Natural killer cell (primary cell): ENCODE measurements at regions not wholly inside any gene's neighbourhood (a gene's known extent, or its start where the extent isn't known, plus 50 kb on each side); places are given as distances from the start of the nearest gene placed in this dataset.
A peak's percentile ranks its signal among the peaks of the same experiment; 100 is the strongest.

Source experiments
- ATAC-seq, 3 donors: fragments of 150-1000 bp in 2 of 3; fragments of 200-7000 bp in 1 of 3; cut with Tn5 transposase; 1 replicate in 1 of 3; 2 replicates in 2 of 3; pipeline ENCODE4 v1.10.0; 2021; ENCODE audit warnings: mild to moderate bottlenecking in 2 of 3, moderate library complexity in 2 of 3
- DNase-seq, 2 donors: peaks; one replicate each; pipeline versions ENCODE4 v3.0.0 to v3.0.0-alpha.2; 2013 to 2021; ENCODE audit warnings: mixed read lengths in 1 of 2
- H3K27ac ChIP-seq: one replicate; pipeline ENCODE4 v1.5.1; 2013; ENCODE audit warnings: mild to moderate bottlenecking, low read length
- H3K27me3 ChIP-seq: one replicate; pipeline ENCODE4 v1.6.1; 2013; ENCODE audit warnings: low read length; ENCODE audit not compliant: control insufficient read depth, insufficient read depth
- H3K36me3 ChIP-seq: one replicate; pipeline ENCODE4 v1.6.1; 2013; ENCODE audit warnings: low read length; ENCODE audit not compliant: control insufficient read depth, insufficient read depth
- H3K4me1 ChIP-seq: one replicate; pipeline ENCODE4 v1.6.1; 2013; ENCODE audit warnings: low read length; ENCODE audit not compliant: control insufficient read depth, insufficient read depth
- H3K4me3 ChIP-seq: one replicate; pipeline ENCODE4 v1.5.1; 2013; ENCODE audit warnings: low read length
- H3K9me3 ChIP-seq: one replicate; pipeline ENCODE4 v1.6.1; 2013; ENCODE audit warnings: low read length; ENCODE audit not compliant: control insufficient read depth, insufficient read depth
- H3K27ac Mint-ChIP-seq, 2 donors: one replicate each; pipeline ENCODE4 v1.8.0; 2022; ENCODE audit warnings: mild to moderate bottlenecking in 2 of 2, mixed read lengths in 2 of 2, moderate library complexity in 1 of 2
- H3K27me3 Mint-ChIP-seq, 2 donors: one replicate each; pipeline ENCODE4 v1.8.0; 2022; ENCODE audit warnings: low read depth in 2 of 2, mixed read lengths in 2 of 2
- H3K36me3 Mint-ChIP-seq: one replicate; pipeline ENCODE4 v1.8.0; 2022; ENCODE audit warnings: mixed read lengths
- H3K4me1 Mint-ChIP-seq, 2 donors: one replicate each; pipeline ENCODE4 v1.8.0; 2022; ENCODE audit warnings: mixed read lengths in 2 of 2
- H3K4me3 Mint-ChIP-seq: one replicate; pipeline ENCODE4 v1.8.0; 2022; ENCODE audit warnings: mild to moderate bottlenecking, moderate library complexity, mixed read lengths
- H3K9me3 Mint-ChIP-seq, 2 donors: one replicate each; pipeline ENCODE4 v1.8.0; 2022; ENCODE audit warnings: mixed read lengths in 2 of 2
- WGBS: methylation state at CpG from one replicate; pipeline ENCODE4 v1.1.7; 2013; ENCODE audit warnings: missing lambda C conversion rate; ENCODE audit not compliant: insufficient coverage; 5-methylcytosine and 5-hydroxymethylcytosine counted together
- intact Hi-C: fragments of 100-400 bp; cut with micrococcal nuclease; formaldehyde crosslinking; loops from one replicate; pipeline ENCODE4 v1.14.2; 2022
- TF ChIP-seq, protein P1 (sequence below): fragments of 200-600 bp; IDR thresholded peaks from one replicate; pipeline ENCODE4 v1.8.0; 2022; ENCODE audit warnings: antibody characterized with exemption

DNA sequence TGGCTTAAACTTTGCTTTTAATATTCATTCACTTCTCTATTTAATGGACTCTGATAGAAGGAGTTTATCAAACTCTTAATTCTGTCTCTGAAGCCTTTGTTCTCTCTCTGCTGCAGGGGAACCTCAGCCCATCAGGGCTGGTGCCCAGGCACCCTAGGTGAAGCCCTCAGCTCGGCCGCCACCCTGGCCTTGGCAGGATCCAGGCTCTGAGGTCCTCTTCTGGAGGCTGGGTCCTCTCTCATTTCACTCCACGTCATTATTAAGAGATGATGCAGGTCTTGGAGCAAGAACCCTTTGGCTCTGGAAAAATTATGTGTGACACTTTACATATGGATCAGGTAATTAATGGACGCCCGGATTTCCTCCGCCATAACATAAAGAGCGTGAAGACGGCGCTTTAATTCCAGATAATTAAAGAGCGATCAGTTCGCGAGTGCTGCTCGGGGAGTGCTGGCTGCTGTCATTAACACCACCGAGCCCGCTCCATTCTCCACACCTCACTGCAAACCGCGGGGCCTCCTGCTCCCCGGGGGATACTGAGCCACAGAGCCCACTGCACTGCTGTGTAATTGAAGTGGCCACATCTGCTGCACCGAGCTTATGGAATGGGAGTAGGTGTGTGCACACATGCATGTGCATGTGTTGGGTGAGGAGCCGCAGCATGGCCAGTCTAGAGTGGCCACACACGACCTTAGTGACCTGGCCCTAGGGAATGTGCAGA, 259.4 kb upstream of the TNRC6C start:
- 93% methylated on average over 21 of the region's 21 CpGs for WGBS
- no peak for ATAC-seq
- TF ChIP-seq, protein P1, sequence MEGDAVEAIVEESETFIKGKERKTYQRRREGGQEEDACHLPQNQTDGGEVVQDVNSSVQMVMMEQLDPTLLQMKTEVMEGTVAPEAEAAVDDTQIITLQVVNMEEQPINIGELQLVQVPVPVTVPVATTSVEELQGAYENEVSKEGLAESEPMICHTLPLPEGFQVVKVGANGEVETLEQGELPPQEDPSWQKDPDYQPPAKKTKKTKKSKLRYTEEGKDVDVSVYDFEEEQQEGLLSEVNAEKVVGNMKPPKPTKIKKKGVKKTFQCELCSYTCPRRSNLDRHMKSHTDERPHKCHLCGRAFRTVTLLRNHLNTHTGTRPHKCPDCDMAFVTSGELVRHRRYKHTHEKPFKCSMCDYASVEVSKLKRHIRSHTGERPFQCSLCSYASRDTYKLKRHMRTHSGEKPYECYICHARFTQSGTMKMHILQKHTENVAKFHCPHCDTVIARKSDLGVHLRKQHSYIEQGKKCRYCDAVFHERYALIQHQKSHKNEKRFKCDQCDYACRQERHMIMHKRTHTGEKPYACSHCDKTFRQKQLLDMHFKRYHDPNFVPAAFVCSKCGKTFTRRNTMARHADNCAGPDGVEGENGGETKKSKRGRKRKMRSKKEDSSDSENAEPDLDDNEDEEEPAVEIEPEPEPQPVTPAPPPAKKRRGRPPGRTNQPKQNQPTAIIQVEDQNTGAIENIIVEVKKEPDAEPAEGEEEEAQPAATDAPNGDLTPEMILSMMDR, result no peak

DNA sequence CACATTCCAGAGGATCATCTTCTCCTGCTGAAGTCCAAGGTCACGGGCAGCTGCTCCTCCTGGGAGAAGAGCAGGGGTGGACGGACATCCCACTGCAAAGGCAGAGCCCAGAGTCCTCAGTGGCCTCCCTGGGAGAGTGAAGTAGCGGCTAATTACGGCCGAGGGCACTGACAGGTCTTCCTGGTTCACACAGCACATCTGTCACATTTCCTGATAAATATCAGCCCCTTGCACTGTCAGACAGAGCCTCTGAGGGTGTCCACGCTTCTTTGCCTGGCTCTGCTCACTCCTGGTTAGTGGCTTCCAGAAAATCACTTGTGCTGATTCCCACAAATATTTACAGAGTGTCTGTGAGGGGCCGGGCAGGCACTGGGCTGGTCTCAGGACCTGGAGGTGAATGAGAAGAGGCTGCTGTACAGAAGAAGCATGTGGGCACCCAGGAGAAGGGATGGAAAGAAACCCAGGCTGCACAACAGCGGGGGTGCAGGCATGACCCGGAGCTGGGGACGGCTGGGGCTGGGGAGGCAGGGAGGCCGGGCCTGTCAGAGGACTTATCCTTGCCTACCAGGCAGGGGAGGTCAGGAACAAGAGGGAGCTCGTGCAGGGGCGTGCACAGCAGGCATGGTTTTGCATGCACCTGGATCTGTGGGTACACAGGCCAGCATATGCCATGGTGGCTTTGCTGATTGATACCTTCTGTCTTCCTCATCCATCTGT, 258.2 kb upstream of the TNRC6C start:
- DNase-seq (no peak), ATAC-seq (peak in 1 of 3 donors; percentile 31)
- no peak overlapping the region for H3K4me3 Mint-ChIP-seq
- H3K27me3 Mint-ChIP-seq, result peaks cover 39 to 53% of the 10 kb centered on the region in 2 donors
- peaks cover 13% of the 10 kb centered on the region for H3K36me3 Mint-ChIP-seq
- no peaks in the 10 kb centered on the region for H3K27me3 ChIP-seq
- intact Hi-C loops, result no loop called here
- no peak overlapping the region for H3K27ac Mint-ChIP-seq
- TF ChIP-seq, protein P1, result no peak
- no peaks in the 10 kb centered on the region for H3K4me1 ChIP-seq
- peaks cover 0 to 4% of the 10 kb centered on the region in 2 donors for H3K4me1 Mint-ChIP-seq
- no peak overlapping the region for H3K4me3 ChIP-seq
- H3K27ac ChIP-seq, result no peak overlapping the region
- peaks cover 3 to 12% of the 10 kb centered on the region in 2 donors for H3K9me3 Mint-ChIP-seq
- H3K9me3 ChIP-seq, result peaks cover 19% of the 10 kb centered on the region
- 87% methylated on average over 13 of the region's 13 CpGs for WGBS
- H3K36me3 ChIP-seq, result no peaks in the 10 kb centered on the region

More for the DNA sequence above, 259.4 kb upstream of the TNRC6C start:
- peaks cover 0 to 8% of the 10 kb centered on the region in 2 donors for H3K9me3 Mint-ChIP-seq
- intact Hi-C loops, result no loop called here
- Histone ChIP-seq H3K4me1 (no peaks in the 10 kb centered on the region), H3K27ac (no peak overlapping the region), H3K36me3 (no peaks in the 10 kb centered on the region), H3K27me3 (no peaks in the 10 kb centered on the region), H3K9me3 (peaks cover 8% of the 10 kb centered on the region), H3K4me3 (no peak overlapping the region)
- peaks cover 7% of the 10 kb centered on the region for H3K36me3 Mint-ChIP-seq
- H3K27me3 Mint-ChIP-seq, result peaks cover 42 to 59% of the 10 kb centered on the region in 2 donors
- H3K4me3 Mint-ChIP-seq, result no peak overlapping the region
- DNase-seq, result no peak
- H3K27ac Mint-ChIP-seq, result no peak overlapping the region
- H3K4me1 Mint-ChIP-seq, result peaks cover 0 to 4% of the 10 kb centered on the region in 2 donors

DNA sequence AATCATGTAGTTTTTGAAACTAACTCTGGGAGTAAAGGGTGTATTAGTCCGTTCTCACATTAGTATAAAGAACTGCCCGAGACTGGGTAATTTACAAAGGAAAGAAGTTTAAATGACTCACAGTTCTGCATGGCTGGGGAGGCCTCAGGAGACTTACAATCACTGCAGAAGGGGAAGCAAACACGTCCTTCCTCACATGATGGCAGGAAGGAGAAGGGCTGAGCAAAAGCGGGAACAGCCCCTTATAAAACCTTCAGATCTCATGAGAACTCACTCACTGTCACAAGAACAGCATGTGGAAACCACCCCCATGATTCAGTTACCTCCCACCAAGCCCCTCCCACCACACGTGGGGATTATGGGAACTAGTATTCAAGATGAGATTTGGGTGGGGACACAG, 256.5 kb upstream of the TNRC6C start:
- peaks cover 28 to 51% of the 10 kb centered on the region in 2 donors for H3K27me3 Mint-ChIP-seq
- DNase-seq (no peak), ATAC-seq (no peak)
- peaks cover 3 to 12% of the 10 kb centered on the region in 2 donors for H3K9me3 Mint-ChIP-seq
- Histone ChIP-seq H3K4me3 (no peak overlapping the region), H3K27me3 (no peaks in the 10 kb centered on the region), H3K9me3 (peaks cover 19% of the 10 kb centered on the region), H3K36me3 (no peaks in the 10 kb centered on the region), H3K4me1 (no peaks in the 10 kb centered on the region), H3K27ac (no peak overlapping the region)
- no peak overlapping the region for H3K27ac Mint-ChIP-seq
- TF ChIP-seq, protein P1, result no peak
- peaks cover 14% of the 10 kb centered on the region for H3K36me3 Mint-ChIP-seq
- 81% methylated on average over 3 of the region's 5 CpGs for WGBS
- H3K4me3 Mint-ChIP-seq, result no peak overlapping the region
- H3K4me1 Mint-ChIP-seq, result peaks cover 0 to 4% of the 10 kb centered on the region in 2 donors
- intact Hi-C loops, result no loop called here
